ENCODE measurements at regions not wholly inside any gene's neighbourhood (a gene's known extent, or its start where the extent isn't known, plus 50 kb on each side); places are given as distances from the start of the nearest gene placed in this dataset.

DNA sequence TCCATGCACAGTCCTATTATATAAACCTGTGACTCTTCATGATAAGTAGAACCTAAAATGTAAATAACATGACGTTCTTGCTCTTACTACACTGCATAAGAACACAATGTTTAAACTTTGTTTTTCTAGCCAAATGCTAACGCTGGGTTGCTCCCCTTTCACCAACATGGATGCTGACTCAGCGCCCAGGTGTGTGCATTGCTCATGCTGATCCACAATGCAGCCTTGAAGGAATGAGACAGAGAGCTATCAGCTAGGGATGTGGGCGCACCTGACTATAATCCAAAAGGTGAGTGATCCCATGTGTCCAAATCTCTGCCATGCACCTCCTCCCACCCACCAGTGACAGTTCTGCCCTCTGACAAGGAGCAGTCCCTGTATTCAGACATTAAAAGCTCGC is 235.0 kb downstream of the IRS1 start:
- DNase-seq (ENCODE audit: low spot score) (no peak), ATAC-seq (no peak), FAIRE-seq (no peak)
- Histone ChIP-seq H3K27me3 (ENCODE audit: control insufficient read depth in 1 of 2, insufficient read depth in 2 of 2, low read length in 2 of 2) (no peaks in the 10 kb centered on the region), H3K9me3 (ENCODE audit: low read length) (no peaks in the 10 kb centered on the region), H2AFZ (ENCODE audit: low read length) (no peak overlapping the region), H3K79me2 (ENCODE audit: insufficient read depth, low read length) (no peaks in the 10 kb centered on the region), H3K4me1 (ENCODE audit: insufficient read depth, low read length) (peaks cover 33% of the 10 kb centered on the region), H3K36me3 (replicated peaks in 1 of 2; ENCODE audit: control insufficient read depth in 1 of 2, insufficient read depth in 2 of 2, low read length in 2 of 2) (no peaks in the 10 kb centered on the region), H4K20me1 (ENCODE audit: insufficient read depth, low read length) (no peaks in the 10 kb centered on the region), H3K9ac (ENCODE audit: insufficient read depth, low read depth, low read length) (no peak overlapping the region), H3K27ac (ENCODE audit: extremely low read length, insufficient read depth, low read length) (no peak overlapping the region), H3K4me3 (replicated peaks in 1 of 3; ENCODE audit: insufficient read depth in 1 of 3, low read depth in 2 of 3, low read length in 3 of 3) (no peak overlapping the region), H3K4me2 (ENCODE audit: low read depth, low read length) (no peak overlapping the region)
- BruUV-seq (replicated peaks): no TSS peak
- in situ Hi-C loops (cut with HindIII; ENCODE audit: extremely low pct_ligation_motif_present, low pct_unique_long_range_greater_than_20kb): no loop called here
- intact Hi-C loops (cut with micrococcal nuclease; ENCODE audit: unreplicated experiment): no loop called here
- POLR2A ChIA-PET: no interaction called here
- CTCF ChIA-PET (ENCODE audit: low intra/inter-chr PET ratio, low total read pairs): no interaction called here
- TF ChIP-seq MAFG (CRISPR knock-in tag; IDR thresholded peaks at IDR 0.05): peak; percentile 56; the same call in 1 of the 2 replicates
- TF ChIP-seq MAFK (conservative IDR thresholded peaks at IDR 0.05 in 1 of 2, IDR thresholded peaks at IDR 0.05 in 1 of 2; ENCODE audit: low read length in 2 of 2): peak; percentile 95 to 97
- no peak for TF ChIP-seq KLF15 (CRISPR knock-in tag; IDR thresholded peaks at IDR 0.05; ENCODE audit: borderline replicate concordance)
- TF ChIP-seq HMG20B (CRISPR knock-in tag; conservative IDR thresholded peaks at IDR 0.05): no peak
- TF ChIP-seq, protein P1, sequence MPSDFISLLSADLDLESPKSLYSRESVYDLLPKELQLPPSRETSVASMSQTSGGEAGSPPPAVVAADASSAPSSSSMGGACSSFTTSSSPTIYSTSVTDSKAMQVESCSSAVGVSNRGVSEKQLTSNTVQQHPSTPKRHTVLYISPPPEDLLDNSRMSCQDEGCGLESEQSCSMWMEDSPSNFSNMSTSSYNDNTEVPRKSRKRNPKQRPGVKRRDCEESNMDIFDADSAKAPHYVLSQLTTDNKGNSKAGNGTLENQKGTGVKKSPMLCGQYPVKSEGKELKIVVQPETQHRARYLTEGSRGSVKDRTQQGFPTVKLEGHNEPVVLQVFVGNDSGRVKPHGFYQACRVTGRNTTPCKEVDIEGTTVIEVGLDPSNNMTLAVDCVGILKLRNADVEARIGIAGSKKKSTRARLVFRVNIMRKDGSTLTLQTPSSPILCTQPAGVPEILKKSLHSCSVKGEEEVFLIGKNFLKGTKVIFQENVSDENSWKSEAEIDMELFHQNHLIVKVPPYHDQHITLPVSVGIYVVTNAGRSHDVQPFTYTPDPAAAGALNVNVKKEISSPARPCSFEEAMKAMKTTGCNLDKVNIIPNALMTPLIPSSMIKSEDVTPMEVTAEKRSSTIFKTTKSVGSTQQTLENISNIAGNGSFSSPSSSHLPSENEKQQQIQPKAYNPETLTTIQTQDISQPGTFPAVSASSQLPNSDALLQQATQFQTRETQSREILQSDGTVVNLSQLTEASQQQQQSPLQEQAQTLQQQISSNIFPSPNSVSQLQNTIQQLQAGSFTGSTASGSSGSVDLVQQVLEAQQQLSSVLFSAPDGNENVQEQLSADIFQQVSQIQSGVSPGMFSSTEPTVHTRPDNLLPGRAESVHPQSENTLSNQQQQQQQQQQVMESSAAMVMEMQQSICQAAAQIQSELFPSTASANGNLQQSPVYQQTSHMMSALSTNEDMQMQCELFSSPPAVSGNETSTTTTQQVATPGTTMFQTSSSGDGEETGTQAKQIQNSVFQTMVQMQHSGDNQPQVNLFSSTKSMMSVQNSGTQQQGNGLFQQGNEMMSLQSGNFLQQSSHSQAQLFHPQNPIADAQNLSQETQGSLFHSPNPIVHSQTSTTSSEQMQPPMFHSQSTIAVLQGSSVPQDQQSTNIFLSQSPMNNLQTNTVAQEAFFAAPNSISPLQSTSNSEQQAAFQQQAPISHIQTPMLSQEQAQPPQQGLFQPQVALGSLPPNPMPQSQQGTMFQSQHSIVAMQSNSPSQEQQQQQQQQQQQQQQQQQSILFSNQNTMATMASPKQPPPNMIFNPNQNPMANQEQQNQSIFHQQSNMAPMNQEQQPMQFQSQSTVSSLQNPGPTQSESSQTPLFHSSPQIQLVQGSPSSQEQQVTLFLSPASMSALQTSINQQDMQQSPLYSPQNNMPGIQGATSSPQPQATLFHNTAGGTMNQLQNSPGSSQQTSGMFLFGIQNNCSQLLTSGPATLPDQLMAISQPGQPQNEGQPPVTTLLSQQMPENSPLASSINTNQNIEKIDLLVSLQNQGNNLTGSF (CRISPR knock-in tag; IDR thresholded peaks at IDR 0.05): no peak
- peak; percentile 94 for TF ChIP-seq MAFF (IDR thresholded peaks at IDR 0.05; ENCODE audit: low read depth, low read length)
- TF ChIP-seq ZSCAN25 (CRISPR knock-in tag; IDR thresholded peaks at IDR 0.05): no peak
- WGBS (ENCODE audit: low lambda C conversion rate): 94% methylated on average over 5 of the region's 5 CpGs
